HG02852 (cell line): ENCODE measurements at regions not wholly inside any gene's neighbourhood (a gene's known extent, or its start where the extent isn't known, plus 50 kb on each side); places are given as distances from the start of the nearest gene placed in this dataset.
A peak's percentile ranks its signal among the peaks of the same experiment; 100 is the strongest.

Experiments used
- ATAC-seq: cut with Tn5 transposase; IDR thresholded peaks from one replicate; pipeline ENCODE4 v1.9.1; 2021; ENCODE audit warnings: mild to moderate bottlenecking, moderate library complexity; ENCODE audit not compliant: unreplicated experiment

DNA sequence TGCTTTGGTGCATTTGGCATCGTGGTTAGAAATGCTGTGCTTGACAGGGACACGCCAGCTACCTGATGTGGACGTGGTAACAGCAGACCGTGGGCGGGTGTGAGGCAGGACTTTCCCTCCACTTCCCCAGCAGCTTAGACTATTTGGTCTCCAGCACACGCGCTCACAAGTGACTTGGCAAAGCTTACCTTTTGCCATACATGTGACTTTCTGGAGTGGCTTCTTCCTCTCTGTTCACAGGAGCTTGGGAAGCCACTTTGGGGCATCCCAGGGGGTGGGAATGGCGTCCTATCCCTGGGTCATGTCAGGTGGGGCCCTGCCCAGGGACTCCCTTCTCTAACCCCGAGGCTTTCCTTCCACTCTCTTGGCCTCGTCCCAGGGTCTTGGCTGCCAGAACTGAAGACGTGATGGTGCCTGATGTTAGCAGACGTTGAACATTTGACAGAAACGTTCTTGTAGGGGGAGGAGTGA, 228.7 kb upstream of the KLF6 start:
- ATAC-seq: peak; percentile 91

DNA sequence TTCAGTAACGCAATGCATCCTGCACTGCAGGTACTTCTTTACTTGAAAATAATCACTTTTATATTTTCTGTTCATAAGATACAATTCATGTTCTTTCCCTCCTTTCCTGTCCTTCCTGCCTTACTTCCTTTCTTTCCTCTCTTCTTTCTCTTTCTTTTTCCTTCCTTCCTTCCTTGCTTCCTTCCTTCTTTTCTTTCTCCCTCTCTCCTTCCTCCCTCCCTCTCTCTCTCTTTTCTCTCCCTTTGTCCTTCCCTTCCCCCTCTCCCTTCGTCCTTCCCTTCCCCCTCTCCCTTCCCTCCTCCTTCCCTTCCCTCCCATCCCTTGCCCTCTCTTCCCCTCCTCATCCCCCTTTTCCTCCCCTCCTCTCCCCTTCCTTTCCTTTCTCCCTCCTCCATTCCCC, 227.8 kb upstream of the KLF6 start:
- no peak for ATAC-seq

DNA sequence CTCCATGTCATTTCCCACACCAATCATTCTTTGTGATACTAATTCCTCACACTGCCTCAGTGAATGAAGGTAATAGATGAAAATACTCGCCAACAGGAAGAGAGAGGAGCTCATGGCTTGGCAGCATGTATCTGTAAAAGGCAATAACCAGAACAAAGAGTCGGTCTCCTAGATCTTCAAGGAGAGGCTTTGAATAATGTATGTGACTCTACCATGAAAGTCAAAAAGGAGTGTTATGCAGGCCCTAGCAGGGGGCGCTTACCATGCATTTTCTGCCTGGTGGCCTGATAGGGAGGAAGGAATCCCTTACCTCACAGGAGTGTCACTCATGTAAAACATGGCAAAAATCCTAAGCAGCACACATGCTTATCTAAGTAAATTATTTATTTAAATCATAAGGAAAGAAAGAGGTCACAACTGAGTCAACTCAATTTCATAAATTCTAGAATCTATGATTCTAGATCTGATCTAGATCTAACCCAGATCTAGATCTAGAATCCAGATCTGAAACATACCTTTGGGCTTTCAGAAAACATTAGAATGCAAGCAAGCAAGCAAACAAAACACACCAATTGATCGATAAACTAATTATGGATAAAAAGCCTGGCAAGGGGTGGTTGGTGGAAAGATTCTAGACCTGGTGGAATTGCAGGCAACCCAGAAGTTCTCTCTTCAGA, 226.3 kb upstream of the KLF6 start:
- no peak for ATAC-seq

DNA sequence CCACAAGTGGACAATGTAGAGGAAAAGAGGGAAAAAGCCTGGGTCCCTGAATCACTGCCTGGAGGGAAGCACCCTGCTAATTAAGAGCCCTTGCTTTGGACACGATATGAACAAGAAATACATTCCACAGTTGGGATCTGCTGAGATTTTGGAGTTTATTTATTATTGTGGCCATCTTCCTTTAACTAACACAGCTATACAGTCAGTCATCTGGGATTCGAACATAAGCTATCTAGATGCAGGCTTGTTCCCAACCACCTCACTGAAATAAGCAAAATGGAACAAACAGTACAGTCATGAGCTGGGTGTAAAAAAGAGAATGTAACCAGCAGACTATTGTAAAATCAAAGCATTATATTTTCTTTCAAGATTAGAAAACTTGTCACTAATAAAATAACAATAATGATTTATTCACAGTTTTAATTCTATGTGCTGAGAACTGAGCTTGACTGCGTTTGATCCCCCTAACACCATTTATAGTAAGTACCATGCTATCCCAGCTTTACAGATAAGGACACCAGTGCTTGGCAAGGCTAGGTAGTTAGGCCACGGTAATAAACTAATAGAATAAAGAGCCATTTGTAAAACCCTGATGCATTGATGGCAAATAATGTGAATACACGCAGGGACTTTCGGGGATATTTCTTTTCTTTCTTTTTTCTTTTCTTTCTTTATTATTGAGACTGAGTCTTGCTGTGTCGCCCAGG, 223.8 kb upstream of the KLF6 start:
- no peak for ATAC-seq

DNA sequence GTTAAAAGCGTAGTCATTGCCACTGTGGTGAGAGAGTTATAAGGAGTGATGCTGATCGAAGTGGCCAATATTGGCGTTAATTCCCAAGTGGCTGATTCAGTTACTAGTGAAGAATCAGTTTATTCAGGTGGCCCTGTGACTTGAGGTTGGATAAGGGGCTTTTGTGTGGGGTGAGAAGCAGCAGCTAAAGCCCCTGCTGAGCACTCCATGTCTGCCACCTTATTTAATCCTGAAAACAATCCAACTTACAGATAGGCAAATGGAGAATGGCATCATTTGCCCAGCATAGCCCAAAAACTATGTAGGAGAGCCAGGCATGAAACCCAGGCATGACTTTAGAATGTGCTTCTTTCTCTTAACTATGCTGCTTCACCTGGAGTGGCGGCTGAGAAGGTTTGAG, 222.8 kb upstream of the KLF6 start:
- no peak for ATAC-seq

DNA sequence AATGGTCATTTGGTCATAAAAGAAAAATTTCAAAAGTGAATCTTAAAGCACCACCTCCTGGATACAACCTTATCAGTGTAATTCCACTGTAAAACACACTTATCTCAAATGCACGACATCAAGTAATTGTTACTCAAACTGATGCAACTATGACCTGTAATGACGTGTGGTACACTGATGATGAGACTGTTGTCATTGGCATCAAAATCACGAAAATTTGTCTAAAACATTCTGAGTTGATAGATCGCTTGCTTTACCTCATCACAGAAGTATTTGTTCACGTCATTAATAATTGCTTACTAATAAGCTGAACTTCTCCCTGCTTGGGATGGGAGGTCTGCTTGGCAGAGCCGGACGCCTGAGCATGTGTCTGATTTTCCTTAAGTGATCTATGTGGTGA, 221.8 kb upstream of the KLF6 start:
- ATAC-seq: no peak

DNA sequence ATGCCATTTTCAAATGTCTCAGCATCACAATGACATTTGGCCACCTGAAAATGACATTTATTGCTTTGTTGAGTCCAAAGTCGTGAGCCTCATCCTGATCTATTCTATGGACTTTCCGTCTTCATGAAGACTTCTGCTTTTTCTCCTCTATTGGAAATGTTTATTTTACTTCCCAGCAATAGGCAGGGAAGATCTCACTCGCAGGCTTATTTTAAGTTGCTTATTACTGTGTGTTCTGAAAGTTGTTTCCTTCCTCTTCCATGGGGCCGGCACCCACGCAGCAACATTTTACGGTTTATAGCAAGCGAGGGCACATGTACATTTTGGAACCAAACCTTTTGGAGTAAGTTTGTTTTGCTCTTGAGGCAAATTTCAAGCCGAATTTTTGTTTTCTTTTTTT, 221.0 kb upstream of the KLF6 start:
- no peak for ATAC-seq

DNA sequence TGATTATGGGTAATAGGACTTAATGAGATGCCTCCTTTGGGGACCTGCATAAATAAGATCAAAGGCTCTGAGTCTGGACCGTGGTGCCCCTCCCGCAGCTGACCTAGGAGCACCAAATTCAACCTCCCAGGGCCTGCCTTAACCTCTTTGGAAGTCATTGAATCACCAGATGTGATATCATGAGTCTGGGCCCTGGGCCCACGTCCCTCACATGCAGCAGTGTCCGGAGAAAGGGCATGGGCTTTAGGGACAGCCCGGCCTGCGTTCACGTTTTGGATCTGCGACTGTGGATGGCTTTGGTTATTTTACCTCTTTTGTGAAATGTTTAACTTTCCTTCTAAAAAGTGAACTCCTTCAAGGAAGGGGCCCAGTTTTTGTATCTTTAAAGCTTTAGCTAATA, 220.0 kb upstream of the KLF6 start:
- no peak for ATAC-seq

DNA sequence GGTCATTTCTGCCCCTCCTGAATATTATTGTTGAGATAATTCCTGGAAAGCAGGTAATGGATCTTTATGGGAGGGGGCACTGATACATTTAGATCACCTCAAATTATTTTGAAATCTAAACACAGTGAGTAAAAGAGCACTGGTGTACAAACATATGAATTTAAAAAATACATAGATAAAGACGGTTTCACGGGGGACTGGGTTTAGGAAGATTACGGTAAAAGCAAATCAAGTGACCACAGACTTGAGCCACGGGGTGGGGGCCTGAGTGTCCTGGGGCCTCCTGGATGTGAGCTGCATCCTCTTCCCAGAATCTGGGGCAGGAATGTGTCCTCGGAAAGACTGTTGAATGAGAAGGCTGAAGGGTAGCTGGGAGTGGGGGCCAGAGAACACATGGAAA, 219.1 kb upstream of the KLF6 start:
- no peak for ATAC-seq

DNA sequence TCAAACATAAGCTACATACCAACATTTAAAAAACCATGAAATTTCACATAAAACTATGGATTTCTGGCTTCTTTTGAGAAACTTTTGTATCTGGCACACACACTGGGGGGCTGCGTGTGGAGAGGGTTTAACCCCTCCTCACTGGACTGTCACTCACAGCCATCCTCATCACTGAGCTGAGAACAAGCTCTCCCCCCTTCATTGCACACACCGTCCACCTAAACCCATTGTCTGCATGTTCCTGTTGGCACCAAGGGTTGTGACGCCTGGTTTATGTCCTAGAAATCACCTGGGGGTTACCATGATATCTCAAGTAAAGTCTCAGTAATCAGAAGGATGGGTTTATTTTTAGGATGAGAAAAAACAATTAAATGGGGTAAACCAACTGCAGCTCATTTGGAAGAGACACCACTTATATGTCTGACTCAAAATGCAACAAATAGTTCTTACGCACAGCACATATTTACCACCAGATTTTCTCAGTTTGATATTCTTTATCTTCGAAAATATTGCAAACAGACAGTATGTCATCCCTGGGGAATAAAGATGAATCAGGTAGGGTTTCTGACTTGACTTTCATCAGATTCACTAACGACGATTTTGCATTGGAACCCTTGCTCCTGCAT, 218.5 kb upstream of the KLF6 start:
- no peak for ATAC-seq

DNA sequence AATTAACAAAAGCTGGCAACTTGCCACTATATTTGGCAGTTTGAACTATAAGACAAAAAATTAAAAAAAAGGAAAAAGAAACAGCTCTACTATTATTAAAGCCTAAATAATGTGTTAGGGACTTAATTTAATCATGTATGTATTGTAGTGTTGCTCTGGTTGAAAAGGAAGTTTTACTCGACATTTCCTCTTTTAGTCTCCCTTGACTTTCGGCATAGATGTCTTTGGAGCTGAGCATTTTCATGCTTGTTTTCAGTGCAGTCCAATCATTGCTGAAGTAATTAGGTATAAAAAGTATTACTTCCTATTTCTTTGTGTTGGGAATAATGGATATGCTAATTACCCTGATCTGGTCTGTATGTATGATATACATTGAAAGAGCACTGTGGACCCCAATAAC, 216.8 kb upstream of the KLF6 start:
- ATAC-seq: no peak

DNA sequence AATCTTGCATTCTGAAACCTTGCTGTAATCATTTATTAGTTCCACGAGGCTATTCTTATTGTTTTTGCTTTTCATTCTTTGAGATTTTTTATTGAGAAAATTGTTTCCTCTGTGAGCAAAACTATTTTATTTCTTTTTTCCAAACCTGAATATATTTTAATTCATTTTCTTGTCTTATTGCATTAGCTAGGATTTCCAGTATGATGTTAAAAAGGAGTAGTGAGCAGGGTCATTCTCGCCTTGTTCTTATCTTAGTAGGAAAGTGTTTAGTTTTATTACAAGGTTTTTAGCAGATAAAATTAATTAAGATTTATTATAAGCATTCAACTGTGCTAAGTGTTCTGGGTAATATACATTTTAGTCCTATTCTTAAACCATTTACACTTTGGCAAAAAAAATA, 214.6 kb upstream of the KLF6 start:
- ATAC-seq: no peak

DNA sequence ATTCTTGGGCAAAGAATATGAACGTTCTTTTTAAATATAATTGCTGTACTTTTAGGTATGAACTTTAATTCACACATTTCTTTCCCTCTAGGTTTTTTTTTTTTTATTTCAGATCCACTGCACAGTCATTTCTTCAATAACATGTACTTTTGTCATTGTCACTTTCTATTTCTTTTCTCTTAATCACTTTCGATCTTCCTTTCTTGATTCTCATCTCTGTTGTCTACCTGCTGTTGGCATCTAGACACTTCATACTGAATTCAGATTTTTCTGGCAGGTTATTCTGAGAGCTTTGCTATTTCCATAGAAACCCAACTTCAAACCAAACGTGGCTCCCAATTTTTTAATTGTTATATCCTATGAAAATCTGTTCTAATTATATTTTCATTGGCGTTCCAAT, 211.7 kb upstream of the KLF6 start:
- ATAC-seq: no peak

DNA sequence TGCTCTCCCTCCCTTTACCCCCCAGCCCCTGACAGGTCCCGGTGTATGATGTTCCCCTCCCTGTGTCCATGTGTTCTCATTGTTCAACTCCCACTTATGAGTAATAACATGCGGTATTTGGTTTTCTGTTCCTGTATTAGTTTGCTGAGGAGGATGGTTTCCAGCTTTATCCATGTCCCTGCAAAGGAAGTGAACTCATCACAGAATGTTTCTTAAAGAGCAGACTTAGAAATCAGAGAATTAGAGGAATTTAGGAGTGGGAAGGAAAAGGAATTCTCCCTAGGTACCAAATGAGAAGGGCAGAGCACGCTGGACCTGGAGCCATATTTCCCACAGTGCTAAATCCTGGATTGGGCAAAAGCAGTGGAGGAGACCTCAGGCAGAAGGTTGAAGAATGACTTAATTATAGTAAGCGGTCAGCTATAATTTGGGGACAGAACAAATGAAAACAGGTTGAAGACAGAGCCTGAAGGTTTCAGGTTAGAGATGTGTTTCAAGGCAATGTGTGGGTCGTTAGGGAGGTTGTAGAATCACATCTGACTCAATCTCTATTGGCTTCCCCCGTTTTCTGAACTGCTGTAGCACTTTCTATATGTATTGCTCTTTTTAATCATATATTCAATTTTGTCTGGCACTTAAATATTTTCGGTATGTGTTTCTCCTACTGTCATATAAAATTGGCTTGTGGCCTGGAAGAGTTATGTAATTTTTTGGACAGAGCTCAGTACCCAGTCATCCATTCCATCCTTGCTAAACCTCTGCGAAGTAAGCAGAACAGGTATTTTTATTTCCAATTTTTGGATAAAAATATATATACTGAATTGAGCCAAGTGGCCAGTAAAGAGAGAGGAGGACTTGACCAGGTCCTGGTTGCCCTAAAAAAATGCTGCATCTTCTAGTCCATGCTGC, 210.5 kb upstream of the KLF6 start:
- no peak for ATAC-seq

DNA sequence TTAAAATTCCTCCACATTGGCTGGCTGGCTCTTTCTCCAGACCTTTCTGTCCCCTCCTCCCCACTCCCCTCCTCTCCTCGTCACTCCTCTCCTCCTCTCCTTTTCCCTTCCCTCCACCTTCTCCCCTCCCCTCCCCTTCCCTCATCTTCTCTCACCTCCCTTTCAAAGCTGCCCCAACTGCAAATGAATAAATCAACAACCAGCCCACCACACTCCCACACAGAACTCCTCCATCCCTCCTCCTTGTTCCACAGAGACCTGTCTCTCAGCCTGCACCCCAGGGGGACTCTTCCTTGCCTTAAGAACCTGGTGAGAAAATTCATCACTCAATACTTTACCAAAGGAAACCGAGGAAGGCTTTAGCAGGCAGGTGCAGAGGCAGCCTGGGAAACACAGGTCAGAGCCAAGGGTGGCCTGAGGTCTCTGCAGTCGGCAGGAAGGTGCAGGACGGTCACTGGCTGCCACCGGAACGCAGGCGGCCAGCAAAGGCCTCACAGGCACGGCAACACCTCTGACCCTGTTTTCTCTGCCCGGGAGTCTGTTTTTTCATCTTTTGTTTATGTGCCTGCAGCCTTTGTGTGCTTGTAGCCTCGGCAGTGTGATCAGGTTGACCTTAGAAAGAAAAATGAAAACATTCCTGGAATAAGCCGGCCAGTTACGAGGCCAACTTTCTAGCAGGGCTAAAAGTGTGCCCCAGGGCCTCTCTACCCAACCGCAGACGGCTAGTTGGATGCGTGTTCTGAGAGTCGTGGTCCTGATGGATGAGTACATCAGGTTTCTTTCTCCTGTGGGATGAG, 207.6 kb upstream of the KLF6 start:
- ATAC-seq: no peak

DNA sequence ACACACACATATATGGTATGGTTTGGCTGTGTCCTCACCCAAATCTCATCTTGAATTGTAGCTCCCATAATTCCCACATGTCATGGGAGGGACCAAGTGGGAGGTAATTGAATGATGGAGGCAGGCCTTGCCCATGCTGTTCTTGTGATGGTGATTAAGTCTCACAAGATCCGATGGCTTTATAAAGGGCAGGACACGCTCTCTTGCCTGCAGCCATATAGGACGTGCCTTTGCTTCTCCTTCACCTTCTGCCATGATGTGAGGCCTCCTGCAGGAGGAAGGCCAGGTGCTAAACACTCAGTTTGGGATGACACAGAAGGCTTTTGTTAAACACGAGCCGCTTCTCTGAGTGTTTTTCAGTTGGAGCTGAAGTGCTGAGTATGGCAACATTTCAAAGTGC, 205.3 kb upstream of the KLF6 start:
- ATAC-seq: no peak

DNA sequence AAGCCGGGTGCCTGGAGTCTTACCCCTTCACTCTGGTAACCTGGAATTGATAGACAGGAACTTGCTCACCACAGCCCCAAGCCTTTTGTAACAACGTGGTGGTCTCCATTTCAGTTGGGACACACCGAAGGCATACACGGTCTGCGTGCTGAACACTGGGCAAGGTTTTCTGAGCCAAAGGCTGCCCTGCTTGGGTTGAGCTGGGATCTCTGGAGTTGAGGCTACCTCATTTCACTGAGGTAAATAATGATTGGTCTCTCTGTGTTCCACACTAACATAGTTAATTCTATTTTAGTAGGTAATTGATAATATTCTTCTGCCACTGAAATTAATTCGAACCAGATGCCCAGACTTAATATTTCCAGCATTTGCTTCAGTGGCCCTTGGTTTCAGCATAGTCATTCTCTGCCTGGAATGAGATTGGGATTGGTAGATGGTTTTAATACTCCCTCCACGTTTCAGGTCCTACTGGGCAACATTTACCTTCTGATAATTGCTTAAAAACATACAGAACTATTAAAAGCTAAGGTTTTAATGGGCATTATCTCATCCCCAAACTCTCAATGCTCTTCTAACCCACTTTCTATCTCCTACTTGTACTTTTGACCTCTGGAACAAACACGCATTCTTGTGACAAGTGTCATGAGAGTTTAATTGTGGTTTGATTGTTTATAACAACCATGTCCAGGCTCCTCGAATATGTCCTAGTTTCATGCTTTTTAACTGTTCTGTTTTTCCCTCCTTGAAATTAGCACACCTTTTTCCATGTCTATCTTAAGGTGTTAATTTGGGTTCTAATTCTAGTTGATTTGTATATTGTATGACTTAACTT, 202.3 kb upstream of the KLF6 start:
- no peak for ATAC-seq

DNA sequence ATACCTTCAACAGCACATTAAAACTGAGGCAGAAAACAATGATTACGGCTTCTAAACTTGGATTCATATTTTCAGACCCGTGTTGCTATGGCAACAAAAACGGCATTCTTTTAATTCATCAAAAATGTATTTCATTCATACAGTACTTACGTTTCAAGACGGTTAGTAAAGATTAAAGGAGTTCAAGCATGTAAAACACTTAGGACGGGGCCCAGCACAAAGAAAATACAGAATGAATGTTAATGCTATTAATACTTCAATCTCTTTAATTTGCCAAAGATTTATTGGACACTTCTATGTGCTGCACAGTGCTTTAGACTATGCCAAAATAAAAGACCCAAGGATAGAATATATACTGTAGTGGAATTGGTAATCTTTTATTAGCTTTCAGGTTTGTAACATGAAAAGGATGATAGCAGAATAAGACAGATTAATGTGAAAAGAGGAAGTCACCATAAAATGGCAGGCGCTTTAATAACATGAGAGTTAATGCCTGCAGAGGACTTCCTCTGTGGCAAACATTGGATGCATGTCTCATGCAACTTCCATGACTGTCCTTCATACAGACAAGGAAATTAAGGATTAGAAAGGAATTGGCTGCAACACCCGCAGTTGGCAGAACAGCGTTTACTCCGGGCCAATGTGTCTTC, 201.6 kb upstream of the KLF6 start:
- ATAC-seq: no peak
